ENCODE measurements at regions not wholly inside any gene's neighbourhood (a gene's known extent, or its start where the extent isn't known, plus 50 kb on each side); places are given as distances from the start of the nearest gene placed in this dataset.
"Not testable (repeated sequence)": the region's sequence is repeated elsewhere in the genome, so short reads cannot be mapped to it uniquely, and the experiment has no call there.

- H3K27ac ChIP-seq (ENCODE audit: extremely low read depth, low read depth, low read length); in situ Hi-C loops (cut with MboI); H3K36me3 ChIP-seq (ENCODE audit: control insufficient read depth, insufficient read depth, low read length); H3K27me3 ChIP-seq (ENCODE audit: control insufficient read depth in 2 of 2, insufficient read depth in 2 of 2, low read length in 2 of 2); FAIRE-seq; H3K4me3 ChIP-seq; H2AFZ ChIP-seq (ENCODE audit: low read depth, low read length); H3K4me1 ChIP-seq (replicated peaks in 1 of 2; ENCODE audit: control insufficient read depth in 2 of 2, insufficient read depth in 2 of 2, low read length in 2 of 2); ATAC-seq; POLR2A ChIA-PET; H3K9ac ChIP-seq (ENCODE audit: insufficient read depth in 1 of 2, low read depth in 2 of 2, low read length in 2 of 2); H3K79me2 ChIP-seq (ENCODE audit: control insufficient read depth, insufficient read depth, low read length); H3K9me1 ChIP-seq (ENCODE audit: control insufficient read depth, insufficient read depth, low read length); H3K4me2 ChIP-seq (ENCODE audit: insufficient read depth, low read length); BruUV-seq (replicated peaks); H3K9me3 ChIP-seq (replicated peaks; ENCODE audit: control insufficient read depth, insufficient read depth, low read depth, low read length); H4K20me1 ChIP-seq (replicated peaks; ENCODE audit: control insufficient read depth, insufficient read depth, low read length); CTCF ChIA-PET (ENCODE audit: low intra/inter-chr PET ratio); intact Hi-C loops (cut with micrococcal nuclease); DNase-seq (ENCODE audit: extremely low read depth in 1 of 4, low spot score in 3 of 4): not testable (repeated sequence)
- 0% methylated on average over 4 of the region's 9 CpGs for WGBS (ENCODE audit: insufficient coverage, low coverage, missing lambda C conversion rate)
Observed at GRCh38 chr2:14099101-14099500, 533.4 kb upstream of the LRATD1 start.

- POLR2A ChIA-PET, result no interaction called here
- ATAC-seq, result no peak
- intact Hi-C loops (cut with micrococcal nuclease), result no loop called here
- no peak for TF ChIP-seq CBX1 (IDR thresholded peaks at IDR 0.05; ENCODE audit: low read depth)
- no peak for TF ChIP-seq RBM17 (IDR thresholded peaks at IDR 0.05; ENCODE audit: borderline replicate concordance, low read depth, low read length)
- peak; percentile 24; the same call in 1 of the 2 replicates for TF ChIP-seq SAFB (IDR thresholded peaks at IDR 0.05; ENCODE audit: borderline replicate concordance, low read depth, low read length)
- TF ChIP-seq UBTF (IDR thresholded peaks at IDR 0.05; ENCODE audit: borderline replicate concordance in 1 of 2, low read depth in 2 of 2, low read length in 2 of 2), result no peak
- TF ChIP-seq USF2 (CRISPR knock-in tag; IDR thresholded peaks at IDR 0.05), result no peak
- no peak for TF ChIP-seq ETV6 (IDR thresholded peaks at IDR 0.05; ENCODE audit: borderline replicate concordance in 1 of 2, low read depth in 2 of 2, low read length in 1 of 2)
- TF ChIP-seq ETV6 (CRISPR knock-in tag; IDR thresholded peaks at IDR 0.05; ENCODE audit: borderline replicate concordance), result peak; percentile 72; the same call in 1 of the 2 replicates
- peak; percentile 82; the same call in 1 of the 2 replicates for TF ChIP-seq FOXP4 (CRISPR knock-in tag; IDR thresholded peaks at IDR 0.05; ENCODE audit: borderline replicate concordance)
- TF ChIP-seq ZNF232 (CRISPR knock-in tag; IDR thresholded peaks at IDR 0.05), result peak; percentile 77; the same call in 1 of the 2 replicates
- peak; percentile 85 for TF ChIP-seq DACH1 (IDR thresholded peaks at IDR 0.05; ENCODE audit: partially characterized antibody)
- 0 out of 2 replicates have a peak, but pooled peaks have one; percentile 48 for TF ChIP-seq ZNF217 (CRISPR knock-in tag; IDR thresholded peaks at IDR 0.05)
Observed at GRCh38 chr2:14114275-14114674, 518.2 kb upstream of the LRATD1 start.

More at GRCh38 chr2:14114275-14114674, 518.2 kb upstream of the LRATD1 start:
- FAIRE-seq (no peak), DNase-seq (ENCODE audit: extremely low read depth in 1 of 4, low spot score in 3 of 4) (no peak)
- H2AFZ ChIP-seq (ENCODE audit: low read depth, low read length), result no peak overlapping the region
- in situ Hi-C loops (cut with MboI), result no loop called here
- H3K9me3 ChIP-seq (replicated peaks; ENCODE audit: control insufficient read depth, insufficient read depth, low read depth, low read length), result no peaks in the 10 kb centered on the region
- H3K36me3 ChIP-seq (ENCODE audit: control insufficient read depth, insufficient read depth, low read length), result no peaks in the 10 kb centered on the region
- H3K4me1 ChIP-seq (replicated peaks in 1 of 2; ENCODE audit: control insufficient read depth in 2 of 2, insufficient read depth in 2 of 2, low read length in 2 of 2), result no peaks in the 10 kb centered on the region
- H3K9me1 ChIP-seq (ENCODE audit: control insufficient read depth, insufficient read depth, low read length), result no peaks in the 10 kb centered on the region
- WGBS (ENCODE audit: insufficient coverage, low coverage, missing lambda C conversion rate), result 3% methylated on average over 2 of the region's 2 CpGs
- H3K27ac ChIP-seq (ENCODE audit: extremely low read depth, low read depth, low read length), result no peak overlapping the region
- H3K9ac ChIP-seq (ENCODE audit: insufficient read depth in 1 of 2, low read depth in 2 of 2, low read length in 2 of 2), result no peak overlapping the region
- H3K4me2 ChIP-seq (ENCODE audit: insufficient read depth, low read length), result no peak overlapping the region
- no TSS peak for BruUV-seq (replicated peaks)
- CTCF ChIA-PET (ENCODE audit: low intra/inter-chr PET ratio), result no interaction called here
- no peaks in the 10 kb centered on the region for H4K20me1 ChIP-seq (replicated peaks; ENCODE audit: control insufficient read depth, insufficient read depth, low read length)
- H3K4me3 ChIP-seq, result no peak overlapping the region
- H3K27me3 ChIP-seq (ENCODE audit: control insufficient read depth in 2 of 2, insufficient read depth in 2 of 2, low read length in 2 of 2), result no peaks in the 10 kb centered on the region
- no peaks in the 10 kb centered on the region for H3K79me2 ChIP-seq (ENCODE audit: control insufficient read depth, insufficient read depth, low read length)
